GM18868 (cell line): ENCODE measurements at regions not wholly inside any gene's neighbourhood (a gene's known extent, or its start where the extent isn't known, plus 50 kb on each side); places are given as distances from the start of the nearest gene placed in this dataset.
"Not testable (repeated sequence)": the region's sequence is repeated elsewhere in the genome, so short reads cannot be mapped to it uniquely, and the experiment has no call there.

Source experiments
- ATAC-seq: cut with Tn5 transposase; IDR thresholded peaks from one replicate; pipeline ENCODE4 v1.9.1; 2021; ENCODE audit warnings: mild to moderate bottlenecking, moderate library complexity; ENCODE audit not compliant: unreplicated experiment

DNA sequence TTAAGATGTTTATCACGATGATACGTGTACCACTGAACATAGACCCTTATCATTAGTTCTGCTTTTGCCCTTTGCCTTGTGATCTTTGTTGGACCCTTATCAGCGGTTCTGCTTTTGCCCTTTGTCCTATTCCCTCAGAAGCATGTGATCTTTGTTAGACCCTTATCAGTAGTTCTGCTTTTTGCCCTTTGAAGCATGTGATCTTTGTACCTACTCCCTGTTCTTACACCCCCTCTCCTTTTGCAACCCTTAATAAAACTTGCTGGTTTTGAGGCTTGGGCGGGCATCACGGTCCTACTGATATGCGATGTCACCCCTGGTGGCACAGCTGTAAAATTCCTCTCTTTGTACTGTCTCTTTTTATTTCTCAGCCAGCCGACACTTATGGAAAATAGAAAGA lies 117.0 kb downstream of the SDHAF3 start:
- not testable (repeated sequence) for ATAC-seq

DNA sequence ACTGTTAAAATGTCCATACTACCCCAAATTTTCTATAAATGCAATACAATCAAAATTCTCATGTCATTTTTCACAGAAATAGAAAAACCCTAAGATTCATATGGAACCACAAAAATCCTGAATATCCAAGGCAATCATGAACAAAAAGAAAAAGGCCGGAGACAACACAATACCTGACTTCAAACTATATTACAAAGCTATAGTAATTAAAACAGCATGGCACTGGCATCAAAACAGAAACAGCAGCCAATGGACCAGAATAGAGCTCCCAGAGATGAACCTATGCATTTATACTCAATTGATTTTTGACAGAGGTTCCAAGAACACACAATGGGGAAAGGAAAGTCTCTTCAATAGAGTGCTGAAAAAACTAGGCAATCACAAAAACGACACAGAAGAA lies 128.8 kb downstream of the SDHAF3 start:
- no peak for ATAC-seq

- not testable (repeated sequence) for ATAC-seq
Observed at GRCh38 chr7:97258187-97258586, 140.7 kb downstream of the SDHAF3 start.

DNA sequence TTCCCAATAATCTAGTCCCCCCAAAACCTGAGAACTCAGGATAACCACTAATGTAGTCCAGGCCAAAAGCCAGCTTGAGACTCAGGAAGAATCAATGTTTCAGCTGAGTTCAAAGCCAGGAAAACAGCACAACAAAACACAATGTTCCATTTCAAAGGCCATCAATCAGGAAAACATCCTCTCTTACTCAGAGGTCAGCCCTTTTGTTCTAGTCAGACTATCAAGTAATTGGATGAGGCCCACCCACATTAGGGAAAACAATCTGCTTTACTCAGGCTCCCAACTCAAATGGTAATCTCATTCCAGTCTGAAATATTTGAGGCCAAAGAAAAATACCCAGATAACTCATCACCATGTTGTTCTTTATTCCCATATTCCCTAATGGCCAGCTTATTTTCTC lies 152.2 kb downstream of the SDHAF3 start:
- no peak for ATAC-seq

DNA sequence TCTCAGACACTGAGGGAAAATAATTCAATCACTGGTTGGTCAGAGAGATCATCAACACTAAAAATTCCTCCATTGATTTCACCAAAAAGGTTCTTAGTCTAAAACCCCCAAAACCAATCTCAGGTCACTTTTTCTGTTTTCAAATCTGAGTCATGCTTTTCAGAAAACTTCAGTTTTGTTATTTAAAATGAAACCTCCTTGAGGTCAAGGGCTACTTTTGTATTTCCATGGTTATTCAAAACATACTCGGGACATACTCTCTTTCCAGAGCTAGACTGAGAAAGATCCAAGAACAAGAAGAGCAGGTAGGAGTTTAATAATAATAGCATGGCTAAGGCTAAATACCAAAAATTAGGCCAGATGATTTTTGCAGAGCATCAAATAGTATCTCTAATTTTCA lies 152.8 kb downstream of the SDHAF3 start:
- ATAC-seq = no peak

GRCh38 chr7:97271619-97272018 lies 154.1 kb downstream of the SDHAF3 start:
- ATAC-seq = no peak

DNA sequence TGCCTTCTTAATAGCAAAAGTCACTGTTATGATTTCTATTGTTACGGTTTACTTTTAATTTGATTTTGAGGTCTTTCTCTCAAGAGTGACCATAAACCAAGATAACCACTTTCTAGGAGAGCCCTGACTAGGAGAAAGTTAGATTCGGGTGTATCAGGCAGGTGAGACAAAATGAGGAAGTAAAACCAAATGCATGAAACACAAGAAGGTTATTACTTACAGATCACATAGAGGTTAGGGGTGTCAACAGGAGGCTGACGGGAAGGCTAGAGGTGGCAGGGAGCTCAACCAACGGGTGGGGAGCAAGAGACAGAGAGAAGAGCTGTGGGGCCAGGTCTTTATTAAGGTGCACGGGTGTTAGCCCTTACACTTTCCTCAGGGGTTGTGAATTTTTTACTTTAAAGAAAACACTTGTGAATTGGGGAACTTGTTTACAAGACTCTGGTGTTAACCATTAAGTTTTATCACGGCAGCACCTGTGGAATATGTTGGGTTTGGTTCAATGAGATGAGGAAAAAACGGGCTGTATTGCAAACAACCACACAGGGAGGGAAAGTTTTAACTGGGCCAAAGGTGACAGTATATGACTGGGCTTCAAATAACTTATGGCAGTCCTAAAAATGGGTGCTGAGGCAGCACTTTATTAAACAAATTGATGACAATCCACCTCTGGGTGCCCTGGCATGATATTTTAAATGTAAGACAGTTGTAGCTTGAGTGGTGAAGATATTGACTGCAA lies 154.9 kb downstream of the SDHAF3 start:
- ATAC-seq = peak; percentile 90

GRCh38 chr7:97275475-97275874 lies 158.0 kb downstream of the SDHAF3 start:
- no peak for ATAC-seq

GRCh38 chr7:97280950-97281349 lies 163.5 kb downstream of the SDHAF3 start:
- ATAC-seq = no peak

- no peak for ATAC-seq
Observed at GRCh38 chr7:97285348-97285747, 167.8 kb downstream of the SDHAF3 start.

DNA sequence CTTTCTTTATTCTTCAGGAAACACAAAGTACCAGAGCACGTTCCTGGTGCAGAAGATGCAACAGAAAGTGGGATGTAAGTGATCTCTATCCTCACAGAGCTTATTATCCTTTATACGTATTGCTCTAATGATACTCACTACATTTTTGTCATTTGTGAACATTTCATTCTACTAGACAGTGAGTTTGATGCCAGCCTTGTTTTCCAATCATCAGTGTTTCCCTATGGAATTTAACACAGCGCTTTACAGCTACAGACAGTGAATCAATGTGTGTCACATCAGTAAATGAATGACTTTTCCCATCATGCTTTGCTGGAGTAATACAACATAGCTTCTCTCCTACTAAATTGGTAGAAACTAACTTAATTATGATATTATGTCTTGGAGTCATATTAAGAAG lies 175.5 kb downstream of the SDHAF3 start:
- no peak for ATAC-seq

DNA sequence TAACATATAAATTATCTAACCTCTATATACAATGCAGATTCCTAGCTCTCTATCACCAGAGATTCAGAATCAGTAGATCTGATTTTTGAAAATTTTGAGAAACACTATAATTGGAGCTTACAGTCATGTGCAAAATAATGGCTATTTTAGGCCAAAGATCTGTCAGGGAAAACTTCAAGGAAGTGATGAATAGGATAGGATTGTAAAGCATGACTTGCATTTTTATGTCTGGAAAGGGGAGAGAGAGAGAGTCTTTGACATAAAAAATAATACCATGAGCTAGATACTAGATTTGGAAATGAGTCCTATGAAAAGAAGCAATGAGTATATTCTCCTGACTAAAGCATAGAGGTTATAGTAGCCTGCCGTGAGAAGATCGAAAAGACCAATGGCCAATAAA lies 181.1 kb downstream of the SDHAF3 start:
- no peak for ATAC-seq

DNA sequence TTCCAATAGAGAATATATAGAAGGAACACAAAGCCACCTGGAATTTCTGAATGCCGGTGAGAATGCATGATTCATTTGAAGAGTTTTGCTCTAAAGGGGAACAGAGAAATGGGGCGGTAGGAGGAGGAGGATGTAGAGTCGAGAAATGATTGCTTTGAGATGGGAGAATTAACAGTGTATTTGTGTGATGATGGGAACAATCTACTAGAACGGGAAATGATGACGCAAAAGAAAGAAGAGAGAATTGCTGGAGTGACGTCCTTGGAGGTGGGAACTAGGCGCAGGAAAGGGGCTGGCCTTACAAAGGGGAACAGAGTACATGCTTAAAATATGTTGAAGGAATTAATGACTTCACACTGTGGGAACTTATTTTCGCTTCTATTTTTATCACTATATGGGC lies 188.1 kb downstream of the SDHAF3 start:
- no peak for ATAC-seq

DNA sequence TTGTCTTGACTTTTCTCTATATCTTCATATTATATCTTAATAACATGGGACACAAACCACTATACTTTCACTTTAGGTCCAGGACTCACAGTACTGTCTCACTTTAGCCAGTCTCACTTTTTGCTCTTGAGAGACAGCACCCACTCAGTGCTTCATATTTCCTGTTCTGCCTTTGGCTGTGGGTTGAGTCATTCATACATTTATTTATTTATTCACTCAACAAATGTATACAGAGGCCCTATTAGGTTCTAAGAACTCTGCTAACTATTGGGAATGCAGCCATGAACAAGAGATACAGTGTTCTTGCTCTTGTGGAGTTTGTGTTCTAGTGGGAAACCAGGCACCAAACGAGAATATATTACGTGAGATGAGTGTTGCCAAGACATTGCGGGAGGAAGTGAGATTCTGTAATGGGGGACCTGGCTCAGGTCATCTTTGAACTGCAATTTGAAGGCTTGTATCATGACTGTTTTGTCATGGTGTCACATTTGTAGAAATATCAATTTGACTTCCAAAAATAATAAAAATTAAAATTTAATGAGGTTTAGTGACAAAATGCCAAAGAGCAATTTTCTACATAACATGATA lies 190.1 kb downstream of the SDHAF3 start:
- ATAC-seq = no peak

DNA sequence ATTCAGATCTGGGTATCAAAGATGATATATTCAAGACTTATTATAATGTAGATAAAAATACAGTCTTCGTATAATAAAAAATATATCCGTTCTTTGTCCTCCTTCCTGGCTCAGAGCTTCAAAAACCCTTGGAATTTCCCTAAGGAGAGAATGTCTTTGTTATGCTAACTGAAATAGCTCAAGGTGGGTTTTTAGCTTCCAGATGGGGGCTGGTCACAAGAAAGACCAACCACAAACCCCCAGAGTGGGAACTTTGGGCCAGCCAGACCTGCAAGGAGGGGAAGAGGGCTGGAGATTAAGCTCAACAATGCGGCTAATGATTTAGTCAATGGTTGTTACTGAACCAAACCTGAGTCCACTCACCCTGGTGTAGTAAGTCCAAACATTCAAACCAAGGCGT lies 196.4 kb downstream of the SDHAF3 start:
- no peak for ATAC-seq

DNA sequence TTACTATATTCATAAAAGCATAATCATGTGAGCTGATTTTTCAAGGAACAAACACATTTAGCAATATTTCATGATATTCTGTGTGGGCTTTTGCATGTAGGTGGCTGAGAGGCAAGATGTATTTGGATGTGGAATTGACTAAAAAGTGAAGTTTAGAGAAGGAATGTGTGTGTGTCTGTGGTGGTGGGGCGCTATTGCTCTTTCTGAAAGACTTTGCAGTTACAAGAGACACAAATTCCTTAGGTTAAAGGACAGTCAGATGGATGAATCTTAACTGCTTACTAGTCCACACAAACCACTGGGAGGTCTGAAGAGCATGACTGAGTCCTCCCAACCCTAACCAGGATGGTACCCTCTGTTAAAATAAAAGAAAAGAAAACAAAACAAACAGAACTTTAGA lies 200.1 kb downstream of the SDHAF3 start:
- no peak for ATAC-seq

DNA sequence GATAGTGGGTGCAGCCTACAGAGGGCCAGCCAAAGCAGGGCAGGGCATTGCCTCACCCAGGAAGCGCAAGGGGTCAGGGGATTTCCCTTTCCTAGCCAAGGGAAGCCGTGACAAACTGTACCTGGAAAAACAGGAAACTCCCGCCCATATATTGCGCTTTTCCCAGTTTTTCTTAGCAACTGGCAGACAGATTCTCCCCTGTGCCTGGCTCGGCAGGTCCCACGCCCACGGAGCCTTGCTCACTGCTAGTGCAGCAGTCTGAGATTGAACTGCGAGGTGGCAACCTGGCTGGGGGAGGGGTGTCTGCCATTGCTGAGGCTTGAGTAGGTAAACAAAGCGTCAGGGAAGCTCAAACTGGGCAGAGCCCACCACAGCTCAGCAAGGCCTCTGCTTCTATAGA lies 212.4 kb downstream of the SDHAF3 start:
- ATAC-seq = not testable (repeated sequence)

- ATAC-seq = no peak
Observed at GRCh38 chr7:97337849-97338248, 220.4 kb downstream of the SDHAF3 start.

- ATAC-seq = no peak
Observed at GRCh38 chr7:97342512-97342911, 225.0 kb downstream of the SDHAF3 start.

- no peak for ATAC-seq
Observed at GRCh38 chr7:97346349-97346748, 228.9 kb downstream of the SDHAF3 start.

- ATAC-seq = no peak
Observed at GRCh38 chr7:97351488-97351887, 234.0 kb downstream of the SDHAF3 start.

- ATAC-seq = peak; percentile 75
Observed at GRCh38 chr7:97357459-97357858, 240.0 kb downstream of the SDHAF3 start.

DNA sequence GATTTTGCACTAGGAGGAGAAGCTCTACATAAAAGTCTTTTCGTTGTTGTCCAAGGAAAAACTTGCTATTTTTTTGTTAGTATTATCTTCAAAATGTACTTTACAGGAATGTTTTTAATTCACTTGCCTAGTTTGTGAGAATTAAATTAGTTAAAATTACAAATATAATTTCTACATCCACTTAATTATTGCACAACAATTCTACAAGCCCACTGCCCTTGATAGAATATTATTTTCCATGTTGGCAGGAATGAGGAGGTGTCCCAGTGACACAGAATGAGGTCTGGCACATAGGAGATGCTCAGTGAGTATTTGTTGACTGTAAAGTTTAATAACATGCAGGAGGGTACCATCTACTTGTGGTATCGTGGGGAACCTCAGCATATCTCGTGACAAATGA lies 255.4 kb downstream of the SDHAF3 start:
- ATAC-seq = no peak
